ENCODE measurements at regions not wholly inside any gene's neighbourhood (a gene's known extent, or its start where the extent isn't known, plus 50 kb on each side); places are given as distances from the start of the nearest gene placed in this dataset.

DNA sequence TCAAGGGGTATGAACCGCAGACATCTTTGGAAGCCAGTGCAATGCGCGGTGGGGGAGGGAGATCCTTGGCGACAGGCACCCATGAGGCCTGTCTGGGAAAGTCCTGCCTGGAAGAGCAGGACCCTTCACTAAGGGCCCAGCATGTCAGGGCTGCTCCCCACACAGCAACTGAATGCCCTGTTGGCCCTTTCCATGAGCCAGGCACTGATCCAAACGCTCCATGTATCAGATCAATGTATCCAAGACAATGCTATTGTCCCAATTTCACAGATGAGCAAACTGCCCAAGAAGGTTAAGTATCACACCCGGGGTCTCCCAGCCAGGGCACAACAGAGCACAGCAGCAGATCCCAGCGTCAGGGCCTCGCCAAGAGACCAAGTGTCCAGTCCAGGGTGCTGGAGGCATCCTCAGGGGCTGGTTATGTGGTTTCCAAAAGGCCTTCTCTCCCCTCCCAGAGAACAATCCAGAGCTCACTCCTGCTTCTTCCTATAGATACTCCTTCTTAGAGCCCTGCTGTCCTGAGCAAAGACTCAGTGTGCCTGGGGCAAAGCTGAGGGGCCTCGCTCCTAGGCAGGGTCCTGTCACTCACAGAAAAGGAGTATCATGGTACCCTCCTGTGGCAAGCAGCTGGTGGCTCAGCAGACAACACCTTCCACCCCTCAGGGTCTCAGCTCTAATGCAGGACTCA lies 328.0 kb downstream of the NPHP4 start:
- TF ChIP-seq SIN3A (IDR thresholded peaks at IDR 0.05; ENCODE audit: borderline replicate concordance, insufficient read depth, low read length) (no peak), POLR2AphosphoS5 (IDR thresholded peaks at IDR 0.05; ENCODE audit: low read depth, low read length) (no peak), FOXP2 (optimal IDR thresholded peaks at IDR 0.05; ENCODE audit: borderline replicate concordance, extremely low read depth, extremely low read length, insufficient read depth) (no peak), TAF1 (IDR thresholded peaks at IDR 0.05; ENCODE audit: borderline replicate concordance, insufficient read depth, low read length) (no peak)
- TF ChIP-seq, protein P1, sequence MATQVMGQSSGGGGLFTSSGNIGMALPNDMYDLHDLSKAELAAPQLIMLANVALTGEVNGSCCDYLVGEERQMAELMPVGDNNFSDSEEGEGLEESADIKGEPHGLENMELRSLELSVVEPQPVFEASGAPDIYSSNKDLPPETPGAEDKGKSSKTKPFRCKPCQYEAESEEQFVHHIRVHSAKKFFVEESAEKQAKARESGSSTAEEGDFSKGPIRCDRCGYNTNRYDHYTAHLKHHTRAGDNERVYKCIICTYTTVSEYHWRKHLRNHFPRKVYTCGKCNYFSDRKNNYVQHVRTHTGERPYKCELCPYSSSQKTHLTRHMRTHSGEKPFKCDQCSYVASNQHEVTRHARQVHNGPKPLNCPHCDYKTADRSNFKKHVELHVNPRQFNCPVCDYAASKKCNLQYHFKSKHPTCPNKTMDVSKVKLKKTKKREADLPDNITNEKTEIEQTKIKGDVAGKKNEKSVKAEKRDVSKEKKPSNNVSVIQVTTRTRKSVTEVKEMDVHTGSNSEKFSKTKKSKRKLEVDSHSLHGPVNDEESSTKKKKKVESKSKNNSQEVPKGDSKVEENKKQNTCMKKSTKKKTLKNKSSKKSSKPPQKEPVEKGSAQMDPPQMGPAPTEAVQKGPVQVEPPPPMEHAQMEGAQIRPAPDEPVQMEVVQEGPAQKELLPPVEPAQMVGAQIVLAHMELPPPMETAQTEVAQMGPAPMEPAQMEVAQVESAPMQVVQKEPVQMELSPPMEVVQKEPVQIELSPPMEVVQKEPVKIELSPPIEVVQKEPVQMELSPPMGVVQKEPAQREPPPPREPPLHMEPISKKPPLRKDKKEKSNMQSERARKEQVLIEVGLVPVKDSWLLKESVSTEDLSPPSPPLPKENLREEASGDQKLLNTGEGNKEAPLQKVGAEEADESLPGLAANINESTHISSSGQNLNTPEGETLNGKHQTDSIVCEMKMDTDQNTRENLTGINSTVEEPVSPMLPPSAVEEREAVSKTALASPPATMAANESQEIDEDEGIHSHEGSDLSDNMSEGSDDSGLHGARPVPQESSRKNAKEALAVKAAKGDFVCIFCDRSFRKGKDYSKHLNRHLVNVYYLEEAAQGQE (IDR thresholded peaks at IDR 0.05; ENCODE audit: insufficient read depth in 1 of 2, low read depth in 2 of 2, low read length in 2 of 2) = no peak

DNA sequence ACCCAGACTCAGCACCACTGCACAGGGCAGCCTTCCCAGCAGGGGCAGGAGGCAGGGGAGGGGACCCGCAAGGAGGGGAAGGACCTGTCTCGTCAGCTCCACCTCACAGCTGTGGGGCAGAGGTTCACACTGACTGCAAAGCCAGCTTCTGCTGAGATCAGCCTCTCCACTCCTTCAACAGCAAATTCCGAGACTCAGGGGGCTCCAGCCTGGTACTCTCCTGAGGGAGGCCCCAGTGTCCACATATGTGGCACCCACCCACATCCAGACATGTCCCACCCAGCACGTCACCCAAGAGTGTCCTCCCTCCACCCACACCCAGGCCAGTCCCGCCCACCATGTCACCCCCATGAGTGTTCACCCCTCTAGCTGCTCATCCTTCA lies 329.5 kb downstream of the NPHP4 start:
- TF ChIP-seq POLR2AphosphoS5 (IDR thresholded peaks at IDR 0.05; ENCODE audit: low read depth, low read length) = no peak

DNA sequence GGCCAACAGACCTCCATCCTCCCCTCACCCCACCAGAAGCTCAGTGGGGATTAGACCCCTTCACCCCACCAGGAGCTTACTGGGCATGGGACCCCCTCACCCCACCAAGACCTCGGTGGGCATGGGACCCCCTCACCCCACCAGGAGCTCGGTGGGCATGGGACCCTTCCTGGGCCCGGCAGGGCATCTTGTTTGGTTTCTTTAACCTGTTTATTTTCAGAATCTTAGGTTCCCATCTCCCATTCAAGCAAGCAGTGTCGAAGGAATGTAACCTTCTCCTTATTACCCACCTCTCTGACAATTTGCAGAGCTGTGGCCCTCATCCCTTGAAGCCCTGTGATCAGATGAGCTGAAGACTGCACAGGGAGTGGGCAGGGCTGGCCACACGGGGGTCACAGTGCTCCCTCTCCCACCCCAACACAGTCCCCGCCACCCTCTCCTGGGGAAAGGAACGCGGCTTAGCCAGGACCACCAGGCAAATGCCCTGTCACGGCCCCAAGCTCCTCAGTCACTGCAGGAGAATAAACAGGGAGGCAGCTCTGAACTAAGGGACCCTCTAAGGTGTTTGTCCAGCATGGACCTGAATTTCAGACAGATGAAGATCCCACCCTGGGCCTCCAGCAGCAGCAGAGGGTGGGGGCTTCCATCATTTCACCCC lies 330.0 kb downstream of the NPHP4 start:
- TF ChIP-seq, protein P1 (IDR thresholded peaks at IDR 0.05; ENCODE audit: insufficient read depth in 1 of 2, low read depth in 2 of 2, low read length in 2 of 2) = no peak

DNA sequence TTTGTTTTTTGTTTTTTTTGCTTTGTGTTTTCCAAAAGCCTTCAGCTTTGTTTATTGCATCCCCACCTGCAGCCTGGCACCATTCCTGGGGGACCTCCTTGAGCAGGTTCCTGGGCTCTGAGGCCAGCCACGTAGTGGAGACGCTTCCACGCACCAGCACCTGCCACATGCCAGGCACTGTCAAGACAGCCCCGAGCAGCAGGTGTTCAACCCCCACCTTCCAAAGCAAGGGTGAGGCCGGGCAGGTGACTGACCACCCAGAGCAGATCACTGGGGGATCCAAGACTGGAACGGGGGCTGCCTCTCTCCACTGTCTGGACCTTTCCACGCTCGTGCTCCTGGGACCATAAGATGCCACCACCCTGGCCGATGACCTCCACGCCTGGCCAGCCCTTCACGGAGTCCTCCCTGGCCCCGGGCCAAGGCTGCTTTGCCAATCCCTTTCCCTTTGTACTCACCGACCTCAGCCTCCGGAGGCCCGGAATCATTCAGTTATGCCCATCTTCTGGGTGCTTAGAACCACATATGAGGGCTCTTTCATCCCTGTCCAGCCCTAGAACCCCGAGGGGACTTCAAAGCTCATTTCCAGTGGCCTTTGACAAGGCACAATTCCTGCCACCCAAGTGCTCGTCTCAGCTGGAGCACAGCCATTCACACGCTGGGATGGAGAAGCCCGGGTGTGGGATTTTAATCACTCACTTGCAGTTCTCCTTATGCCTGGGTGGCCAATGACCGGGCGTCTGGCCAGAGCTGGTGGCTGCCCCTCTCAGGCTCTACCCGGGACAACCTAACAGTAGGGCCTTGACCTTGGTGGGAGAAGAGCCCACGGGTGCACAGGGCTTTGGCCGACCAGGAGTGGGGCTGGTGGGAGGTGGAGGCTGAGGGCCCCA lies 330.8 kb downstream of the NPHP4 start:
- no peak for TF ChIP-seq POLR2AphosphoS5 (IDR thresholded peaks at IDR 0.05; ENCODE audit: low read depth, low read length)
- TF ChIP-seq, protein P1 (IDR thresholded peaks at IDR 0.05; ENCODE audit: insufficient read depth in 1 of 2, low read depth in 2 of 2, low read length in 2 of 2) = no peak
- TF ChIP-seq FOXP2 (optimal IDR thresholded peaks at IDR 0.05; ENCODE audit: borderline replicate concordance, extremely low read depth, extremely low read length, insufficient read depth) = no peak
- no peak for TF ChIP-seq TAF1 (IDR thresholded peaks at IDR 0.05; ENCODE audit: borderline replicate concordance, insufficient read depth, low read length)
- no peak for TF ChIP-seq SIN3A (IDR thresholded peaks at IDR 0.05; ENCODE audit: borderline replicate concordance, insufficient read depth, low read length)

DNA sequence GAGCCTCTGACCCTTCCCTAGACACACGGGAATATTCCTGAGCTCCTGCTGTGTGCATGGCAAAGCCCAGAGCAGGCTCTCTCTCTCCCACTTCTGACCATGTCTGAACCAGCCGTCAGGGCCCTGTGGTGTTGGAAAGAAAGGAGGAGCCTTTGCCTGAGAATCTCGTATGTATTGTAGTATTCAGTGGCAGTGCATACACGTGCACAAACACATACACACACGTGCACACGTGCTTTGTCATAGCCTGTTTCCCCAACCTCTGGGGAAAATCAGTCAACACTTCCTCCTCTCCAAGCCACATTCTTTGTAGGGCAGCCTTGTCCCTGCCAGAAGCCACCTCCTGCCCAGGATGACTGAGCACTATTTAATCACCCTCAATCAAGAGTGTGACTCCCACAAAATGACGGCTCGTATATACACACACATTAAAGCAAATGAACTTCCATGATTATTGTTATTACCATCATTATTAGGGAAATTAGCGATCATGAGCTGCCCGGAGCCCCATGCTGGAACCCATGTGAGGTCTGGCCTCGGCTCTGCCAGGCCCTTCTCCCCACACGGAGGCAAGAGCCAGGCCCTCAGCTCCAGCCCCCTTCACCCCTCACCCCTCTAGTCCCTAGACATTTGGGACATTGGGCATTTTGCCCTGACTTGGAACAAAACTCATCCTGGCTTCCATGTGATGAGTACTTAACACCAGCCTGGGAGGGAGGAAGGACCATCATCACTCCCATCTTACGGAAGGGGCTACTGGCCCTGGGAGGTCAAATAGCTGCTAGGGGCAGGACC lies 331.9 kb downstream of the NPHP4 start:
- TF ChIP-seq FOXP2 (optimal IDR thresholded peaks at IDR 0.05; ENCODE audit: borderline replicate concordance, extremely low read depth, extremely low read length, insufficient read depth) (no peak), SIN3A (IDR thresholded peaks at IDR 0.05; ENCODE audit: borderline replicate concordance, insufficient read depth, low read length) (no peak), POLR2AphosphoS5 (IDR thresholded peaks at IDR 0.05; ENCODE audit: low read depth, low read length) (no peak), TAF1 (IDR thresholded peaks at IDR 0.05; ENCODE audit: borderline replicate concordance, insufficient read depth, low read length) (no peak)
- TF ChIP-seq, protein P1 (IDR thresholded peaks at IDR 0.05; ENCODE audit: insufficient read depth in 1 of 2, low read depth in 2 of 2, low read length in 2 of 2) = no peak

Measured in PFSK-1 (cell line).